ENCODE measurements at regions not wholly inside any gene's neighbourhood (a gene's known extent, or its start where the extent isn't known, plus 50 kb on each side); places are given as distances from the start of the nearest gene placed in this dataset.

- TF ChIP-seq EZH2 (IDR thresholded peaks at IDR 0.05; ENCODE audit: borderline replicate concordance, insufficient read depth, low read depth, low read length, poor library complexity, severe bottlenecking), result no peak
- TF ChIP-seq, protein P1, sequence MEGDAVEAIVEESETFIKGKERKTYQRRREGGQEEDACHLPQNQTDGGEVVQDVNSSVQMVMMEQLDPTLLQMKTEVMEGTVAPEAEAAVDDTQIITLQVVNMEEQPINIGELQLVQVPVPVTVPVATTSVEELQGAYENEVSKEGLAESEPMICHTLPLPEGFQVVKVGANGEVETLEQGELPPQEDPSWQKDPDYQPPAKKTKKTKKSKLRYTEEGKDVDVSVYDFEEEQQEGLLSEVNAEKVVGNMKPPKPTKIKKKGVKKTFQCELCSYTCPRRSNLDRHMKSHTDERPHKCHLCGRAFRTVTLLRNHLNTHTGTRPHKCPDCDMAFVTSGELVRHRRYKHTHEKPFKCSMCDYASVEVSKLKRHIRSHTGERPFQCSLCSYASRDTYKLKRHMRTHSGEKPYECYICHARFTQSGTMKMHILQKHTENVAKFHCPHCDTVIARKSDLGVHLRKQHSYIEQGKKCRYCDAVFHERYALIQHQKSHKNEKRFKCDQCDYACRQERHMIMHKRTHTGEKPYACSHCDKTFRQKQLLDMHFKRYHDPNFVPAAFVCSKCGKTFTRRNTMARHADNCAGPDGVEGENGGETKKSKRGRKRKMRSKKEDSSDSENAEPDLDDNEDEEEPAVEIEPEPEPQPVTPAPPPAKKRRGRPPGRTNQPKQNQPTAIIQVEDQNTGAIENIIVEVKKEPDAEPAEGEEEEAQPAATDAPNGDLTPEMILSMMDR (IDR thresholded peaks at IDR 0.05), result no peak
These were observed 84.2 kb downstream of the AVPR1A start for GRCh38 chr12:63066782-63067181.
